WERI-Rb-1 (cell line): ENCODE measurements at regions not wholly inside any gene's neighbourhood (a gene's known extent, or its start where the extent isn't known, plus 50 kb on each side); places are given as distances from the start of the nearest gene placed in this dataset.

Source experiments
- DNase-seq: peaks from one replicate; pipeline ENCODE4 v3.0.0-alpha.2; 2020
- H3K27ac ChIP-seq: fragments of 250-450 bp; sonication (Bioruptor Pico); 2 replicates; pipeline ENCODE4 v1.5.1; 2020; ENCODE audit warnings: mild to moderate bottlenecking, moderate library complexity
- H3K27me3 ChIP-seq: fragments of 250-450 bp; sonication (Bioruptor Pico); 2 replicates; pipeline ENCODE4 v1.5.1; 2021; ENCODE audit warnings: mild to moderate bottlenecking, low read depth, moderate library complexity; ENCODE audit not compliant: insufficient read depth, severe bottlenecking
- H3K36me3 ChIP-seq: fragments of 250-450 bp; sonication (Bioruptor Pico); 2 replicates; pipeline ENCODE4 v1.5.1; 2020; ENCODE audit warnings: mild to moderate bottlenecking, moderate library complexity
- H3K4me3 ChIP-seq: 2 replicates; pipeline ENCODE4 v1.5.1; 2011; ENCODE audit warnings: low read depth, mild to moderate bottlenecking, control low read depth, low read length
- H3K9me3 ChIP-seq: fragments of 250-450 bp; sonication (Bioruptor Pico); 2 replicates; pipeline ENCODE4 v1.5.1; 2021; ENCODE audit warnings: mild to moderate bottlenecking, moderate library complexity; ENCODE audit not compliant: severe bottlenecking
- CTCF ChIP-seq: IDR thresholded peaks from 2 replicates; pipeline ENCODE4 v1.5.1; 2011; ENCODE audit warnings: low read depth, mild to moderate bottlenecking, control low read depth, inconsistent platforms, low read length

- no peak for DNase-seq
- Histone ChIP-seq H3K36me3 (no peaks in the 10 kb centered on the region), H3K27ac (no peak overlapping the region), H3K9me3 (no peaks in the 10 kb centered on the region), H3K27me3 (no peaks in the 10 kb centered on the region), H3K4me3 (no peak overlapping the region)
- no peak for TF ChIP-seq CTCF
These were observed 959.1 kb downstream of the BRD1 start for GRCh38 chr22:48868554-48868953.

GRCh38 chr22:48867891-48868290 lies 959.8 kb downstream of the BRD1 start:
- Histone ChIP-seq H3K9me3 (no peaks in the 10 kb centered on the region), H3K27ac (no peak overlapping the region), H3K4me3 (no peak overlapping the region), H3K27me3 (no peaks in the 10 kb centered on the region), H3K36me3 (no peaks in the 10 kb centered on the region)
- no peak for DNase-seq
- no peak for TF ChIP-seq CTCF

GRCh38 chr22:48866906-48867681 lies 960.6 kb downstream of the BRD1 start:
- no peak overlapping the region for H3K27ac ChIP-seq
- no peak overlapping the region for H3K4me3 ChIP-seq
- no peak for TF ChIP-seq CTCF
- H3K36me3 ChIP-seq = no peaks in the 10 kb centered on the region
- H3K27me3 ChIP-seq = no peaks in the 10 kb centered on the region
- DNase-seq = no peak
- no peaks in the 10 kb centered on the region for H3K9me3 ChIP-seq

GRCh38 chr22:48864748-48865147 lies 962.9 kb downstream of the BRD1 start:
- Histone ChIP-seq H3K4me3 (no peak overlapping the region), H3K27ac (no peak overlapping the region), H3K36me3 (no peaks in the 10 kb centered on the region), H3K27me3 (no peaks in the 10 kb centered on the region), H3K9me3 (no peaks in the 10 kb centered on the region)
- no peak for TF ChIP-seq CTCF
- DNase-seq = no peak

GRCh38 chr22:48863965-48864528 lies 963.6 kb downstream of the BRD1 start:
- no peak overlapping the region for H3K27ac ChIP-seq
- no peaks in the 10 kb centered on the region for H3K36me3 ChIP-seq
- no peak for TF ChIP-seq CTCF
- no peak for DNase-seq
- no peak overlapping the region for H3K4me3 ChIP-seq
- no peaks in the 10 kb centered on the region for H3K9me3 ChIP-seq
- H3K27me3 ChIP-seq = no peaks in the 10 kb centered on the region
